SK-N-SH treated with all-trans-retinoic acid at 6 μM for 48 hours (cell line): ENCODE measurements at regions not wholly inside any gene's neighbourhood (a gene's known extent, or its start where the extent isn't known, plus 50 kb on each side); places are given as distances from the start of the nearest gene placed in this dataset.

Experiments used
- ATAC-seq: fragments of 200-7000 bp; cut with Tn5 transposase; 3 replicates; pipeline ENCODE4 v1.9.1; 2020; ENCODE audit warnings: mild to moderate bottlenecking, moderate library complexity
- ARNTL ChIP-seq: fragments of 450-650 bp; formaldehyde crosslinking; IDR thresholded peaks from 2 replicates; pipeline ENCODE4 v1.5.0; 2020; ENCODE audit warnings: low read depth, mild to moderate bottlenecking, moderate library complexity, borderline replicate concordance
- BACH2 ChIP-seq: fragments of 250-450 bp; sonication (Bioruptor Pico); IDR thresholded peaks from 2 replicates; pipeline ENCODE4 v1.9.0; 2021; ENCODE audit warnings: mild to moderate bottlenecking, borderline replicate concordance
- CREB5 ChIP-seq: fragments of 250-450 bp; sonication (Bioruptor Pico); IDR thresholded peaks from 2 replicates; pipeline ENCODE4 v1.5.1; 2020; ENCODE audit warnings: low read depth, mild to moderate bottlenecking, moderate library complexity
- CSDC2 ChIP-seq: fragments of 250-450 bp; sonication (Bioruptor Pico); IDR thresholded peaks from 2 replicates; pipeline ENCODE4 v1.5.0; 2020; ENCODE audit warnings: mild to moderate bottlenecking, moderate library complexity
- ESRRG ChIP-seq: fragments of 250-450 bp; sonication (Bioruptor Pico); IDR thresholded peaks from 2 replicates; pipeline ENCODE4 v1.6.1; 2021; ENCODE audit warnings: mild to moderate bottlenecking
- GLIS3 ChIP-seq: fragments of 250-450 bp; sonication (Bioruptor Pico); IDR thresholded peaks from 2 replicates; pipeline ENCODE4 v1.5.0; 2020; ENCODE audit warnings: mild to moderate bottlenecking, moderate library complexity
- ISL1 ChIP-seq: fragments of 250-450 bp; sonication (Bioruptor Pico); IDR thresholded peaks from 2 replicates; pipeline ENCODE4 v2.1.2; 2022; ENCODE audit warnings: mild to moderate bottlenecking, moderate library complexity
- OSR1 ChIP-seq: fragments of 250-450 bp; sonication (Bioruptor Pico); IDR thresholded peaks from 2 replicates; pipeline ENCODE4 v1.8.0; 2022; ENCODE audit warnings: moderate library complexity, mild to moderate bottlenecking, inconsistent platforms
- PPARA ChIP-seq: fragments of 250-450 bp; sonication (Bioruptor Pico); IDR thresholded peaks from 2 replicates; pipeline ENCODE4 v1.5.0; 2020; ENCODE audit warnings: mild to moderate bottlenecking, borderline replicate concordance
- TCF4 ChIP-seq: fragments of 250-450 bp; sonication (Bioruptor Pico); IDR thresholded peaks from 2 replicates; pipeline ENCODE4 v1.8.0; 2021; ENCODE audit warnings: mild to moderate bottlenecking, moderate library complexity, borderline replicate concordance
- TSHZ2 ChIP-seq: fragments of 250-450 bp; sonication (Bioruptor Pico); IDR thresholded peaks from 2 replicates; pipeline ENCODE4 v1.5.0; 2020; ENCODE audit warnings: mild to moderate bottlenecking, moderate library complexity
- ZFP3 ChIP-seq: fragments of 250-450 bp; sonication (Bioruptor Pico); IDR thresholded peaks from 2 replicates; pipeline ENCODE4 v1.5.0; 2020; ENCODE audit warnings: mild to moderate bottlenecking, moderate library complexity
- ZFP30 ChIP-seq: fragments of 450-650 bp; formaldehyde crosslinking; IDR thresholded peaks from 2 replicates; pipeline ENCODE4 v1.5.0; 2022; ENCODE audit warnings: mild to moderate bottlenecking, moderate library complexity
- ZNF565 ChIP-seq: fragments of 450-650 bp; formaldehyde crosslinking; conservative IDR thresholded peaks from 2 replicates; pipeline ENCODE4 v1.5.0; 2020; ENCODE audit warnings: low read depth, mild to moderate bottlenecking, moderate library complexity
- ZNF70 ChIP-seq: fragments of 450-650 bp; formaldehyde crosslinking; IDR thresholded peaks from 2 replicates; pipeline ENCODE4 v1.5.0; 2020; ENCODE audit warnings: mild to moderate bottlenecking, moderate library complexity
- ZNF8 ChIP-seq: fragments of 450-650 bp; formaldehyde crosslinking; IDR thresholded peaks from 2 replicates; pipeline ENCODE4 v1.5.0; 2020; ENCODE audit warnings: mild to moderate bottlenecking, moderate library complexity
- TF ChIP-seq, protein P1 (sequence below): fragments of 250-450 bp; sonication (Bioruptor Pico); IDR thresholded peaks from 2 replicates; pipeline ENCODE4 v1.5.1; 2021; ENCODE audit warnings: mild to moderate bottlenecking, moderate library complexity
- TF ChIP-seq, protein P2 (sequence below): fragments of 250-450 bp; sonication (Bioruptor Pico); IDR thresholded peaks from 2 replicates; pipeline ENCODE4 v1.8.0; 2020; ENCODE audit warnings: mild to moderate bottlenecking, moderate library complexity, borderline replicate concordance
- TF ChIP-seq, protein P3 (sequence below): fragments of 250-450 bp; sonication (Bioruptor Pico); IDR thresholded peaks from 2 replicates; pipeline ENCODE4 v1.8.0; 2021; ENCODE audit warnings: low read depth, mild to moderate bottlenecking, moderate library complexity, borderline replicate concordance

GRCh38 chr7:79515358-79515757 is 61.9 kb upstream of the MAGI2 start (continued):
- no peak for TF ChIP-seq TSHZ2 (CRISPR knock-in tag)
- TF ChIP-seq OSR1 (CRISPR knock-in tag) = no peak
- TF ChIP-seq, protein P1, sequence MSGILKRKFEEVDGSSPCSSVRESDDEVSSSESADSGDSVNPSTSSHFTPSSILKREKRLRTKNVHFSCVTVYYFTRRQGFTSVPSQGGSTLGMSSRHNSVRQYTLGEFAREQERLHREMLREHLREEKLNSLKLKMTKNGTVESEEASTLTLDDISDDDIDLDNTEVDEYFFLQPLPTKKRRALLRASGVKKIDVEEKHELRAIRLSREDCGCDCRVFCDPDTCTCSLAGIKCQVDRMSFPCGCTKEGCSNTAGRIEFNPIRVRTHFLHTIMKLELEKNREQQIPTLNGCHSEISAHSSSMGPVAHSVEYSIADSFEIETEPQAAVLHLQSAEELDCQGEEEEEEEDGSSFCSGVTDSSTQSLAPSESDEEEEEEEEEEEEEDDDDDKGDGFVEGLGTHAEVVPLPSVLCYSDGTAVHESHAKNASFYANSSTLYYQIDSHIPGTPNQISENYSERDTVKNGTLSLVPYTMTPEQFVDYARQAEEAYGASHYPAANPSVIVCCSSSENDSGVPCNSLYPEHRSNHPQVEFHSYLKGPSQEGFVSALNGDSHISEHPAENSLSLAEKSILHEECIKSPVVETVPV (CRISPR knock-in tag) = no peak
- TF ChIP-seq GLIS3 (CRISPR knock-in tag) = no peak
- TF ChIP-seq, protein P2, sequence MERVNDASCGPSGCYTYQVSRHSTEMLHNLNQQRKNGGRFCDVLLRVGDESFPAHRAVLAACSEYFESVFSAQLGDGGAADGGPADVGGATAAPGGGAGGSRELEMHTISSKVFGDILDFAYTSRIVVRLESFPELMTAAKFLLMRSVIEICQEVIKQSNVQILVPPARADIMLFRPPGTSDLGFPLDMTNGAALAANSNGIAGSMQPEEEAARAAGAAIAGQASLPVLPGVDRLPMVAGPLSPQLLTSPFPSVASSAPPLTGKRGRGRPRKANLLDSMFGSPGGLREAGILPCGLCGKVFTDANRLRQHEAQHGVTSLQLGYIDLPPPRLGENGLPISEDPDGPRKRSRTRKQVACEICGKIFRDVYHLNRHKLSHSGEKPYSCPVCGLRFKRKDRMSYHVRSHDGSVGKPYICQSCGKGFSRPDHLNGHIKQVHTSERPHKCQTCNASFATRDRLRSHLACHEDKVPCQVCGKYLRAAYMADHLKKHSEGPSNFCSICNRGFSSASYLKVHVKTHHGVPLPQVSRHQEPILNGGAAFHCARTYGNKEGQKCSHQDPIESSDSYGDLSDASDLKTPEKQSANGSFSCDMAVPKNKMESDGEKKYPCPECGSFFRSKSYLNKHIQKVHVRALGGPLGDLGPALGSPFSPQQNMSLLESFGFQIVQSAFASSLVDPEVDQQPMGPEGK (CRISPR knock-in tag) = no peak
- no peak for TF ChIP-seq ZFP30

DNA sequence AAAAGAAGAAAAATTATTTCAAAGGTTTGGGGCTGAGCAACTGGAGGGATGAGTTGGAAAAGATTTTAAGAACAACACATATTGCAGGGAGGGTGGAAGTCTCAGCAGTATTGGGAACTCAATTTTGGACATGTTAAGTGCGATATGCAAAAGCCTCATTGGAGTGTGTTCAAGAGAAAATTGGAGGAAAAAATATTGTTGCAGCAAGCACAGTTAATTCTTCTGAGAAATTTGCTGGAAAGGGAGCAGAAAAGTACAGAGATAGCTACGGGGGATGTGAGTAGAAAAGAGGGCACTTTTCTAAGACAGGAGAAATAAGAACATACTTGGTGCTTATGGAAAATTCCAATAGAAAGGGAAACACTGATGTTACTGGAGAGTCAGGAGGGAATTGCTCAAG is 59.8 kb upstream of the MAGI2 start:
- no peak for TF ChIP-seq ARNTL (CRISPR knock-in tag)
- no peak for TF ChIP-seq ZNF8 (CRISPR knock-in tag)
- no peak for TF ChIP-seq ESRRG
- TF ChIP-seq ZNF70 (CRISPR knock-in tag) = no peak
- no peak for TF ChIP-seq ZFP30
- TF ChIP-seq ZFP3 = no peak
- TF ChIP-seq, protein P3, sequence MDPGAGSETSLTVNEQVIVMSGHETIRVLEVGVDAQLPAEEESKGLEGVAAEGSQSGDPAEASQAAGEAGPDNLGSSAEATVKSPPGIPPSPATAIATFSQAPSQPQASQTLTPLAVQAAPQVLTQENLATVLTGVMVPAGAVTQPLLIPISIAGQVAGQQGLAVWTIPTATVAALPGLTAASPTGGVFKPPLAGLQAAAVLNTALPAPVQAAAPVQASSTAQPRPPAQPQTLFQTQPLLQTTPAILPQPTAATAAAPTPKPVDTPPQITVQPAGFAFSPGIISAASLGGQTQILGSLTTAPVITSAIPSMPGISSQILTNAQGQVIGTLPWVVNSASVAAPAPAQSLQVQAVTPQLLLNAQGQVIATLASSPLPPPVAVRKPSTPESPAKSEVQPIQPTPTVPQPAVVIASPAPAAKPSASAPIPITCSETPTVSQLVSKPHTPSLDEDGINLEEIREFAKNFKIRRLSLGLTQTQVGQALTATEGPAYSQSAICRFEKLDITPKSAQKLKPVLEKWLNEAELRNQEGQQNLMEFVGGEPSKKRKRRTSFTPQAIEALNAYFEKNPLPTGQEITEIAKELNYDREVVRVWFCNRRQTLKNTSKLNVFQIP (CRISPR knock-in tag) = no peak
- TF ChIP-seq CREB5 = no peak
- TF ChIP-seq, all 23 proteins: peak for 0
- no peak for ATAC-seq

GRCh38 chr7:79512261-79512660 is 58.8 kb upstream of the MAGI2 start:
- TF ChIP-seq CSDC2 (CRISPR knock-in tag) (no peak), CREB5 (no peak), ARNTL (CRISPR knock-in tag) (no peak), TCF4 (CRISPR knock-in tag) (no peak), ISL1 (CRISPR knock-in tag) (no peak), OSR1 (CRISPR knock-in tag) (no peak), BACH2 (CRISPR knock-in tag) (no peak), ZNF565 (CRISPR knock-in tag) (no peak), ZFP3 (no peak), PPARA (CRISPR knock-in tag) (no peak)
- TF ChIP-seq, all 23 proteins: peak for 0
- ATAC-seq = no peak
